ENCODE measurements at regions not wholly inside any gene's neighbourhood (a gene's known extent, or its start where the extent isn't known, plus 50 kb on each side); places are given as distances from the start of the nearest gene placed in this dataset.

- Mint-ChIP-seq H3K27ac (no peak overlapping the region), H3K4me1 (peaks cover 4% of the 10 kb centered on the region; the same call in 2 of the 3 replicates), H3K27me3 (ENCODE audit: insufficient read depth, low read depth, poor library complexity) (no peaks in the 10 kb centered on the region), H3K9me3 (no peaks in the 10 kb centered on the region), H3K4me3 (no peak overlapping the region), H3K36me3 (ENCODE audit: low read depth) (no peaks in the 10 kb centered on the region)
- Histone ChIP-seq H3K4me2 (no peak overlapping the region), H3K27ac (ENCODE audit: low read depth) (no peak overlapping the region), H3K4me3 (no peak overlapping the region), H3K9me2 (ENCODE audit: insufficient read depth) (no peaks in the 10 kb centered on the region), H2AFZ (no peak overlapping the region), H3K79me2 (replicated peaks; ENCODE audit: insufficient read depth) (no peaks in the 10 kb centered on the region), H3K27me3 (ENCODE audit: insufficient read depth) (no peaks in the 10 kb centered on the region), H4K20me1 (replicated peaks; ENCODE audit: insufficient read depth) (no peaks in the 10 kb centered on the region), H3K4me1 (ENCODE audit: insufficient read depth) (no peaks in the 10 kb centered on the region), H3F3A (replicated peaks; ENCODE audit: low read depth) (no peaks in the 10 kb centered on the region), H3K36me3 (ENCODE audit: insufficient read depth) (no peaks in the 10 kb centered on the region)
- no peak for TF ChIP-seq CTCF (conservative IDR thresholded peaks at IDR 0.05; ENCODE audit: low read depth in 2 of 2)
- no peak for TF ChIP-seq ZNF114 (CRISPR knock-in tag; IDR thresholded peaks at IDR 0.05)
- no peak for TF ChIP-seq ETS1 (IDR thresholded peaks at IDR 0.05)
- TF ChIP-seq REST (IDR thresholded peaks at IDR 0.05; ENCODE audit: unreplicated experiment) = no peak
- TF ChIP-seq EZH2phosphoT487 (IDR thresholded peaks at IDR 0.05; ENCODE audit: unreplicated experiment) = no peak
- TF ChIP-seq ZNF331 (CRISPR knock-in tag; IDR thresholded peaks at IDR 0.05; ENCODE audit: low read depth) = no peak
- TF ChIP-seq CREB1 (CRISPR knock-in tag; IDR thresholded peaks at IDR 0.05; ENCODE audit: low read depth) = no peak
- TF ChIP-seq POLR2AphosphoS5 (IDR thresholded peaks at IDR 0.05; ENCODE audit: low read depth) = no peak
- no peak for TF ChIP-seq EZH2 (IDR thresholded peaks at IDR 0.05; ENCODE audit: low read depth, unreplicated experiment)
- no peak for TF ChIP-seq NANOG (IDR thresholded peaks at IDR 0.05; ENCODE audit: borderline replicate concordance)
- TF ChIP-seq STAT1 (IDR thresholded peaks at IDR 0.05; ENCODE audit: unreplicated experiment) = no peak
- TF ChIP-seq ZNF462 (CRISPR knock-in tag; IDR thresholded peaks at IDR 0.05) = no peak
- no peak for TF ChIP-seq JUNB (IDR thresholded peaks at IDR 0.05; ENCODE audit: unreplicated experiment)
- DNase-seq (ENCODE audit: low spot score) = no peak
- ATAC-seq = no peak
These were observed 887.3 kb upstream of the SEMA6A start for GRCh38 chr5:117461966-117462365.

Measured in GM23338 (cell line).